ENCODE measurements at regions not wholly inside any gene's neighbourhood (a gene's known extent, or its start where the extent isn't known, plus 50 kb on each side); places are given as distances from the start of the nearest gene placed in this dataset.
A peak's percentile ranks its signal among the peaks of the same experiment; 100 is the strongest.

GRCh38 chr18:40079786-40080185 is 1875.2 kb upstream of the PIK3C3 start:
- DNase-seq = no peak

GRCh38 chr18:40075616-40076015 is 1879.4 kb upstream of the PIK3C3 start:
- DNase-seq = peak; percentile 84

DNA sequence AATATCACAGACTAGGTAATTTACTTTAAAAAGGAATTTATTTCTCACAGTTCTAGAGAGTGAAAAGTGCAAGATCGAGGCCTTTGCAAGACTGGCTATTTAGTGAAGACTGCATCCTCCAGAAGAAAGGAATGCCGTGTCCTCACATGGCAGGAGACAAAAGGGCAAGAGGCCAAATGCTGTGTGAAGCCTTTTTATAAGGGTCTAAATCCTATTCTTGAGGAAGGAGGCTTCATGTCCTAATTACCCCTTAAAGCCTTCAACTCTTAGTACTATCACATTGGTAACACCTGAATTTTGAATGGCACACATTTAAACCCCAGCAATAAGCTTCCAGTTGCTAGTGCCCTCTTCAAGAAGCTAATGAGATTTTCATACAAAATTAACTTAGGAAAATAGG is 1882.3 kb upstream of the PIK3C3 start:
- DNase-seq = no peak

DNA sequence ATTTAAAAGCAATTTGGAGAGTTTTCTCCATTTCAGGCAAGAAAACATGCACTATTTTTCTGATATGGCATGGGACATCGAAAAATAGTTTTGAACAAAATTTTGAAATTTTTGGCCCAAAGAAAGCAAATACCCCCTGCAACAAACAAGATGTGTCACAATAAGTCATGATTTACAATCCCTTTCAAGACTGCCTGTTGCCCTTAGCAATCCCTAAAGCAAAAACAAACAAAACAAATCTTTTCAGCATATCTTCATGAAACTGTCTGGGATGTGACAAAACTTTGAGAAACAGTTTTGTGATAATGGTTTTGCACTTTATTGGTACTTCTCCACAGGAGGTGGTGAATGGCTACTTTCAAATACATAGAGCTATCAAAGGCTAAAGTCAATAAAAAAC is 1888.7 kb upstream of the PIK3C3 start:
- DNase-seq = no peak

DNA sequence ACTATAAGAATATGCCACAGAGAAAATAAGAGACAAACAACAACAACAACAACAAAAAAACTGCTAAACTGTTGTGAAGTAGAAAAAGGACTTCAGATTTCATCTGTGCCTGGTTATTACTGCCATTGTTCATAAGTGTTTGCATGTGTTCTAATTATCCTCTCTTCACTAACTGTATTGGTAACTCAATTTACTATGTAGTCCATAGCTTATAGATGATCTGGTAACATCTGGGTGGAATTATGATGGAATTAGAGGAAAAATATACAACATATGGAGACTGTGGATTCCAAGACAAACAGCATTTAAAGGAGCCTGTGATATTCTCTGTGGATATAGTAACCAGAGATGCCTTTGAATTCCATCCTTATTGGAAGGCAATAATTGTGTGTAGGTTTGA is 1891.5 kb upstream of the PIK3C3 start:
- DNase-seq = no peak

GRCh38 chr18:40061086-40061485 is 1893.9 kb upstream of the PIK3C3 start:
- DNase-seq = no peak

DNA sequence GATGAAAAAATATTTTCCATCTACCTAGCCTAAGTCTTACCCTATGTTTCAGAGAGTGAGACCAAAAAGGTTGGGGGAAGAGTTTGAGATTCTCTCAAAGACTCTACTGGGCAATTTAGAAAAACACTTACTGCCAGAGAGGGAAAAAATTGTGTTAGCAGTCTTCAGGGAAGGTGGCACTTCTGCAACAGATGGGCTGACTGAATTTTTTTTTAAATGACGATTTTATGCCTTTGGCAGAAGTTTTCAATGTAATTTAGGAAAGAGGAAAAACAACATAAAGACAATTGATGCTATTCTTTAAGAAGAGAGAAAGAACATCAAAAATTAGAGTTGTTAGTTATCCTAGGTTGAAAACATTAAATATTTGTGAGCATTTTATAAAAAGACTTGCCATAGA is 1894.5 kb upstream of the PIK3C3 start:
- DNase-seq = no peak

DNA sequence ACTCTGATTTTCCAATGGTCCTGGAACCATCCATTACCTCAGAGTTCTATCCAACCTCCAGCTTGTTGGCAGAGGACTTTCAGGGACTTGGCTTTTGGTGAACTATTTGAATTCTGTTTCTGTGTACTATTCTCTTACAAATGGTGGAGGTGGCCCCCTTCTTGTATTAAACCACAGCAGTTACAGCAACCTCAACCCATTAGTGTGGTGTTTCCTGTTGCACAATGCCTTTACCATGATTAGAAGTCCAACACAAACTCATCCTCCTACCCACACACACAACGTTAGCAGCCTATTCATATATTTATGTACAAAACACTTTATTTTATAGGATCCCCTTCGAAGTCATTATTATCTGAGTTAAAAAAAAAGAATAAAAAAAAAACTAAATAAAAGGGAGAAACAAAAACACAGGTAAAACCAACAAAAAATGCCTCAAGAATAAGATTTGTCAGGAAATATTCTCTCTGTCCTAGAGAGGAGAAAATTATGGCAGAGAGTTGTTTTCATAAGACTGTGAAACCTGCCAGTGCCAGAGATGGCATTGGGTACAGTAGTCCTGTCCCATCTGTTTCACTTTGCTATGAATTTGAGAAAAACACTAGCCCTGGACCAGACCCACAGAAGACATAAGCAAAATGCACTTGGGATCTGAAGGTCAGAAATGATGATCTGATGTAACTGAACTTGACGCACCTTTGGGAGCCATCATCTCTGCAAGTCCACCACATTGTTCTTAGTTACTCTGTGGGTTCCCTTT is 1896.0 kb upstream of the PIK3C3 start:
- DNase-seq = no peak

GRCh38 chr18:40056079-40056692 is 1898.8 kb upstream of the PIK3C3 start:
- DNase-seq = no peak

DNA sequence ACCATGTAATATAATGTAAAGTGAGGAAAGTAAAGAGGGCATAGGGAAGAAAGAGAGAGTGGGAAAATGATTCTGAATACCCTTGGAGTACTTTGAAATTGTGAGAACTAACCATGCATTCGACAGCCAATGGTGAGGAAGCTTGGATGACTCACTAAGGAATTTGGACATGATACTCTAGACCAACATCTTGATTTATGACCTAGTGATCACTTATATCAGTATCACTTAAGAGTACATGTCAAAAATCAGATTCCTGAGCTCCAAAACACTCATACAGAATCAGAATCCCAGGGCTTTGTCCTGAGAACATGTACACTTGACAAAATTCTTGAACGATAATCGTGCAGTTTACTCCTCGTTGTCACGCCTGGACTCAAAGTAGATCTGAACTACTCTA is 1899.8 kb upstream of the PIK3C3 start:
- no peak for DNase-seq

DNA sequence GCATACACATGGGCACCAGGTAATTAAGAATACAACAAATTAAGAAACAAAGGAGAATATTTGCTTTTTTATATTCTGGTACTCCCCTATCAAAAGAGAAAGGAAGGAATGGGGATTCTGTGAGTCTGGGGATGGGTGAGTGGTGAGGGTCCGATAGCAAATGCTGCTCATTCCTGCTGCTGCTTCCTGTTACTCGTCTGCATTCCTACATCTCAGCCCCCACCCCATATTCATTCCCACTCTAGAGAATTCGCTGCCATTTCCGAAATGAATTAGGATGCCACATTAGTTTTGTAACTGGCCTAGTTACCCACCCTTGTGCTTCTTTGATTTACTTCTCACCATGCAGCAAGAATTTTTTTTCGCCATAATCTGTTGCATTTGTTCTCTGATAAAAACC is 1905.3 kb upstream of the PIK3C3 start:
- no peak for DNase-seq

GRCh38 chr18:40048886-40049650 is 1906.0 kb upstream of the PIK3C3 start:
- DNase-seq = no peak

- no peak for DNase-seq
Observed at GRCh38 chr18:40048253-40048652, 1906.8 kb upstream of the PIK3C3 start.

- DNase-seq = no peak
Observed at GRCh38 chr18:40046596-40046995, 1908.4 kb upstream of the PIK3C3 start.

DNA sequence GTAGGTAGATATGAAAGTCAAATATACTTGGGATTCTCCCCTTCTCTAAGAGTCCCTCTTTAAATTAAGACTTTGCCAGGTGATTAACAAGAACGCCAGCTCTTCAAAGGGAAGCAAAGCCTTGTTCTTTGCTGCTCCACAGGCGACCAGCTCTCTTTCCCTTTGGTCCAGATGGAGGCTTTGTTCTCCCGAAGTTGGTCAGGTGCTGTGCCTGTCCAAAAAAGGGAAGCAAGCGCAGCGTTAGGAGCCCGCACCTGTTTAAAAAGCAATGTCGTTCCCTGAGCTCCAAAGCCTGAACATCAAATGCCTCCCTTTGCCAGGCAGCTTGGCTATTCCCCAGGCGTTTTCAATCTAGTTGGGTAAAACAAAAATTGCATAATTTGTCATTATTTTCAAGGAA is 1913.1 kb upstream of the PIK3C3 start:
- DNase-seq = no peak

GRCh38 chr18:40040574-40040973 is 1914.5 kb upstream of the PIK3C3 start:
- no peak for DNase-seq

- DNase-seq = no peak
Observed at GRCh38 chr18:40037356-40037755, 1917.7 kb upstream of the PIK3C3 start.

DNA sequence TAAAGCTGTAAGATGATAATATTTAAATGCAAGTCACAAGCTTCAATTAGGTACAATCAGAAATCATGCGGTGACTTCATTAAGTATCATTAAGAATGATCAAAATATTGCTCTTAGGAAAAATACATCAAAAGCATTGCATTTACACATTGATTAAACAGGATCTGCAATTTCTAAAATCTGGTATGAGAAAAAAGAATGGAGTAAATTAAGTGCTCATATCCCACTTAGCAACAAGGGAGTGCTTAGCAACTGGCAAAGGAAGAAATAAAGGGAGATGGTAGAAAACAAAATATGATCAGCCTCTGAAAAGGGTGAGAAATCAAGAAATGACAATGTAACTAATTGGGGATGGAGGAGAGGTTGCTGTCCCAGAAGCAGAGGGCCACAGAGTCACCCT is 1918.2 kb upstream of the PIK3C3 start:
- DNase-seq = no peak

- no peak for DNase-seq
Observed at GRCh38 chr18:40035966-40036365, 1919.1 kb upstream of the PIK3C3 start.

- DNase-seq = no peak
Observed at GRCh38 chr18:40032076-40032475, 1923.0 kb upstream of the PIK3C3 start.

- no peak for DNase-seq
Observed at GRCh38 chr18:40031435-40031834, 1923.6 kb upstream of the PIK3C3 start.

DNA sequence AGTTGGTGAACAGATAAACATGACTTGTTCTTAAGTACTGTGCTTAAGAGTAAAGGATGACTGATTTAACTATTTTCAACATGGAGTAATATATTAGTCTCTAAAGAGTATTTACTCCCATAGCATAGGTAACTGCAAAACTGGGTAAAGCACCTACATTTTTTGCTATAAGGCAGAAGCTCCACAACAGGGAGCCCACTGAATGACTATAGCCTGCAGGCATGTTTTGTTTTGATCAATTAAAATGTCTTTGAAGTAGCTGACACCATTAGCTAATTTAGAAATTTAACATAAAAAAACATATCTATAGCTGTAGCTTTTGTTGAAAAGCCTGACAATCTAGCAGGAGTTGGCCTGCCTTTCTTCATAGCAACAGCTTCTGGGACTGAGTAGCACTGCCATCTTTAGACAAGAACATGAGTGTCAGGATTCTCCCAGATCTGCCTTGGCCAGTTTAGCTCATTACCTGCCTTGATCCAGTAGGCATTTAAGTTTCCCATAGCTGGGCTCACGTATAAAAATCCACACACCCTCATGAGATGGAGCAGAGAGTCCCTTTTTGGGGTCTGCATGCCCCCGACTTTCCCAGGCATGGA is 1935.1 kb upstream of the PIK3C3 start:
- DNase-seq = no peak

DNA sequence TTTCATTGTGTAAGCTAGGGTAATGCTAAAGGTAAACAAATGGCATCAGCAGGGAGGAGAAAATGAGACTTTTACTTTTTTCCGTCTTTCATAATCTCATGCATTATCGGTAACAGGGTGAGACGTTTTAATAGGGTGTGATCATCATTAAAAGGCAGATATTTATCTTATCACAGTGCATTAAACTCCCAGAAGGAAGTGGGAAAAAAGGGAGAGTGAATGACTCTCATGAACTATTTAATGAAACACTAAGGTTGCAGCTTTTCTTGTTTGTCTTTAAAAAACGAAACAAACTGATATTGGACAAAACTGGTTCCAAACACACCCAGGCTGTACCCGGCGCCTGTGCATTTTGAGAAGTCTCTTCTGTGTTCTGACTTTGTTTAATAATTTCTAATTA is 1936.8 kb upstream of the PIK3C3 start:
- no peak for DNase-seq

DNA sequence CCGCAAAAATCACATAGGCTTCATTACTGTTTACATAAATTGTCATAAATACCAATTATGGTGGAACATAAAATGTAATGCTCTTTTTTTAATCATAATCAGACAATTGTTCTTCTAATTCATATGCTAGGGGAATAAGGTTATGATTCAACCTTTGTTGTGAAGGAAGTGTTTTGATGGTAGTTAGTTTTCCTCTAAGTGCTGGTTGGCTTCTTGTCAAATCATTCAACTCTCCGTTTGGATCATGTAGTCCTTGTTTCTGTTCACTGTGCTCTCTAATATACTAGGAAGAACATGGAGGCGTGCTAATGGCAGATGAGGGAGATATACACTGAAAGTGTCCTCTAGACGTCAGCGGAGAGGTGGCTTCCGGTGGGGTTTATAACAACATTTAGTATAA is 1938.0 kb upstream of the PIK3C3 start:
- DNase-seq = no peak

Data from NCI-H1694 (cell line).